Smooth muscle cell of the brain vasculature (primary cell): ENCODE measurements at regions not wholly inside any gene's neighbourhood (a gene's known extent, or its start where the extent isn't known, plus 50 kb on each side); places are given as distances from the start of the nearest gene placed in this dataset.
"Not testable (repeated sequence)": the region's sequence is repeated elsewhere in the genome, so short reads cannot be mapped to it uniquely, and the experiment has no call there.

ENCODE experiments used
- DNase-seq: peaks from one replicate; pipeline ENCODE4 v3.0.0-alpha.2; 2012; ENCODE audit warnings: low read depth, low spot score

- DNase-seq: no peak
Observed at GRCh38 chr10:131579251-131580071, 267.9 kb upstream of the TCERG1L start.

DNA sequence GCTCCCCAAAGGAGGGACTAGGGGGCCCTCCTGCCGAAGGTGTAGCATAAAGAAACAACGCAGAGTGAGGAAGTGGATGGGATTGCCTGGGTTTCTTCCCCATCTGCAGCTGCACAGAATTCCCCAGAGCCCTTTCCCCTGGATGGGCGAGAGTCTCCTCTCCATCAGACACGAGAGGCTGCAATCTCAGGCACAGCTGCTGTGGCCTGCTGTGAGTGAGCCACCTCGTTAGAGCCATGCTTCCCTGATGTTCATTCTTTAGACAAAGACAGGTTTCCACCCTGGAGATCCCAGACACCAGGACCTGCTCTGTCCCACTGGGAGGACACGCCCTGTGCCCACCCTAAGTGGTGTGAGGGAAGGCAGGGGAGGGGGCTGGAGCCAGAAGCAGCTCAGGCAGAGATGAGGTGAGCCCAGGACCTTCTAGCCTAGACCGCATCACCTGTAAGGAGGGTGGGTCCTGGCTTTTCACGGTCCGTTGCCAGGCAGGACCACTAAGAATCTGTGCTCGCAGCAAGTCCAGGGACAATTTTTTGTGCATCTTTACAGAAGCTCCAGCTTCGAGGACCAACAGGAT, 268.6 kb upstream of the TCERG1L start:
- DNase-seq: no peak

GRCh38 chr10:131580674-131581073, 269.2 kb upstream of the TCERG1L start:
- no peak for DNase-seq

- not testable (repeated sequence) for DNase-seq
Observed at GRCh38 chr10:131581547-131581946, 270.0 kb upstream of the TCERG1L start.

DNA sequence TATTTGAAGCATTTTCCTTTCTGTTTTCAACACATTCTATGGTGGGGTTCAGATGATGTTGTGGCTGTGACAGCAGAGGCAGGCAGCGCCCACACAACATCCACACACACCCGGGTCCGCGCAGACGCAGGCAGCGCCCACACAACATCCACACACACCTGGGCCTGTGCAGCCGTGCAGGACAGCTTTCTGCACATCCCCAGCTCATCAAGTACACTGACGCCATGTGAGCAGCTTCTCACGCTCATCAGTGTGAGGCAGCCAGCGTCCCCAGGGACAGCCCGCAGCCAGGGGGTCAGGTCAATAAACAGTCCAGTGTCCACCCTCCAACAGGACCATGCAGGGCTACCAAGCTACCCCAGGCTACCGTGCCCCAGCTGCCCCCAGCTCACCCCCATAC, 272.8 kb upstream of the TCERG1L start:
- no peak for DNase-seq

GRCh38 chr10:131585761-131586160, 274.2 kb upstream of the TCERG1L start:
- no peak for DNase-seq

DNA sequence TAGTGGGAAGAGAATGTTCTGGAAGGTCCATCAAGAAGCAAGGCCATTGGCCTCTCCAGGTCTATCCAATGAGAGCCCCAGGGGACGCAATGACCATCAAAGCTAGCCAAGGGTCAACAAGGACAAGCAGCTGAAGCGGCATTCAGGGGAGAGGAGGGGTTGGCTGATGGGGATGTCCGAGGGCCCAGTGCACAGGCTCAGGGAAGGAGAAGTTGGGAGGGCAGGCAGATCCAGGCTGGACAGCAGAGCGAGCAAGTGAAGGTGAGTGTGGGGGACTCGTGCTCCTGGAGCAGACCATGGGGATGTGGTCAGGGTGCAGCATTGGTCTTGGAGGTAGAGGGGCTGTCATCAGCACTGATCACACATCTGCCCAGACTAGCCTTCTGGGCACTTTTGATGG, 275.4 kb upstream of the TCERG1L start:
- DNase-seq: no peak

DNA sequence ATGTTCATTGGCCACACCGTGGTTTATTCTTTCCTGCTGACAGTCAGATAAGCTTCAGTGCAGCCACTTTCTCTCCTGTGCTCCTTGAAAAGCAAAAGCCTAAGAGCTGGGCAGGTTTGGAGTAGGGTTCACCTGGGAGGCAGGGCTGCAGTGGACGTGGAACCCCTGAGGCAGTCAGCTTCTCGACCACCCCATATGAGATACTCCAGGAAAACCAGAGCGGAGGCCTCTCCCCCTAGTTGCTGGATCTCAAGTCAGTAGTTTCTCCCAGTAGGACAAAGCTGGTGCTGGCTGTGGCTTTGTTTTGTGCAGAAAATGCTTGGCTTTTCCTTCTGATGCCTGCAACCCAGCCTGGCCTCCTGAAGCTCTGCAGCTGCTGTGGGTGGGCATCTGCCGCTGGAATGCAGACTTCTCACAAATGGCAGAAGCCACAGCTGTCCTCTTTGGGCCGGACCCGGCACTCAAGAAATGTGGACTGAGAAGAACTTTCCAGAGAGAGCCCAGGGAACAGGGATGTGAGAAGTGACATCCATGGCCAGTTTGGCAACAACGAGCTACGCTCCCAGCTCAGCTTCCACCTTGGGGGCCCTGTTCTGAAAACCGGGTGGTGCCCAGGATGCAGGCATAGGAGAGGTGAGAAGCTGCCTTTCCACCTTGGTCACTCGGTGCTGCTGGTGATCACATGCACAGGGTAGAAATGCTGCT, 276.6 kb upstream of the TCERG1L start:
- no peak for DNase-seq

GRCh38 chr10:131588704-131589220, 277.2 kb upstream of the TCERG1L start:
- DNase-seq: no peak

GRCh38 chr10:131590567-131590966, 279.0 kb upstream of the TCERG1L start:
- DNase-seq: no peak

- no peak for DNase-seq
Observed at GRCh38 chr10:131591936-131592335, 280.4 kb upstream of the TCERG1L start.

- no peak for DNase-seq
Observed at GRCh38 chr10:131609176-131609575, 291.6 kb upstream of the PPP2R2D start.

- no peak for DNase-seq
Observed at GRCh38 chr10:131615150-131615549, 285.7 kb upstream of the PPP2R2D start.

- DNase-seq: no peak
Observed at GRCh38 chr10:131616040-131616439, 284.8 kb upstream of the PPP2R2D start.

GRCh38 chr10:131617113-131617858, 283.5 kb upstream of the PPP2R2D start:
- no peak for DNase-seq

GRCh38 chr10:131618587-131619267, 282.1 kb upstream of the PPP2R2D start:
- DNase-seq: no peak

DNA sequence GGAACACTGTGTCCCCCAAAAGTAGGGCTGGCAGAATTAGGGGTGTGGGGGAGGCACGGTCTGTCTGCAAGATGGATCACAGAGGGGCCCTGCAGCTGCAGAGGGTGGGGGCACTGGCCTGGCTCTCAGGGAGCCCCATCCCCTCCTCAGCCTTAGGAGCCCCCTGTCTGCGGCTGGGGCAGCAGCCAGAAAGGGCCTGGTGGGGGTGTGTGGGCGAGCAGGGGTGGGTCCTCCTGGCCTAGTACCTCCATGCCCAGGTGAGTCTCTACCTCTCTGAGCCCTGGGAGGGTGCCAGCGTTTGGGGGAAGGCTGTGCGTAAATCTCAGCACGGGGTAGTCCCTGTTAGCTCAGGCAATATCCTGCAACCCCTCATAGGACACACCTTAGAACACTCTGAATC, 280.5 kb upstream of the PPP2R2D start:
- DNase-seq: no peak

DNA sequence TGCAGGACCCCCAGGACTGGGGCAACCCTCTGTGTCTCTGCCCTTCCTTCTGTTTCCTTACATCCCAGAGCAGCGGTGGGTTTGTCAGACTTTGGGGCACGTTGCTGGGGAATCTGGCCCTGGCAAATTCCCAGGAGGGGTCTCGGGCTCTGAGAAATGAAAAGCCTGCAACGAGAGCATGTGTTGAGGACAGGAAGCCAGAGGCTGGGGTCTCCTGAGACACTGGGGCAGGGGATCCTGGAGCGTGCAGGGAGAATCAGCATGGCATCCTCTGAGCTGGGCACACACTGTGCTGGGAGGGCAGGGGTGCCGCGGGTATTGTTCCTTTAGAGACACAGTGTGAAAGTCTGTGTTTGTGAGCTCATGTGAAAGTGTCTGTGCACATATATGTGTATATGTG, 279.9 kb upstream of the PPP2R2D start:
- no peak for DNase-seq

- DNase-seq: no peak
Observed at GRCh38 chr10:131621784-131622624, 278.8 kb upstream of the PPP2R2D start.

DNA sequence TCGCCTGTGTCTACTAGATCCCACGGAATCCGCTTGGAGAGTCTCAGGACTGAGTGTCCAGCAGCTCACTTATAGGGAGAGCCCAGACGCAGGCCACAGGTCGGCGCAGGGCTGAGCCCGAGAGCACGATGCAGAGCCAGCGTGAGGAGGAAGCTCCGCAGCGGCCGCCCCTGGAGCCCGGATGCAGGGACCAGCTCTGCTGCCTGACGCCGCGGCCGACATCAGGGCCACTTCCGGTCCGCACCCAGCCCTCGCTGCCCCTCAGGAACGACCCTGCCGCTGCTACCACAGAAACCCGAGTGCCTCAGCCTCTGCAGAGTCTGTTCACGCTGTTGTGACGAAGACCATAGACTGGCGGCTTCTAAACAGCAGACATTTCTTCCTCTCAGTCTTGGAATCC, 275.8 kb upstream of the PPP2R2D start:
- no peak for DNase-seq
